Esophagus muscularis mucosa (tissue), 4 donors: ENCODE measurements at regions not wholly inside any gene's neighbourhood (a gene's known extent, or its start where the extent isn't known, plus 50 kb on each side); places are given as distances from the start of the nearest gene placed in this dataset.

Source experiments
- DNase-seq: peaks from one replicate; pipeline ENCODE4 v3.0.0-alpha.2; 2017; ENCODE audit errors: extremely low spot score
- H3K27ac ChIP-seq, 4 donors: fragments of 200-600 bp; sonication (generic); replicated peaks in 1 of 4; 1 replicate in 3 of 4; 2 replicates in 1 of 4; pipeline ENCODE4 v1.5.1; 2016 to 2019; ENCODE audit warnings: mild to moderate bottlenecking in 1 of 4
- H3K27me3 ChIP-seq, 4 donors: fragments of 200-600 bp; sonication (generic); one replicate each; pipeline versions ENCODE4 v1.5.1 to v1.6.0; 2016 to 2019
- H3K36me3 ChIP-seq, 4 donors: fragments of 200-600 bp; sonication (generic); one replicate each; pipeline ENCODE4 v1.5.1; 2016 to 2019
- H3K4me1 ChIP-seq, 4 donors: fragments of 200-600 bp; sonication (generic); one replicate each; pipeline ENCODE4 v1.5.1; 2016 to 2019
- H3K4me3 ChIP-seq, 4 donors: fragments of 200-600 bp; sonication (generic); 1 replicate in 2 of 4; 2 replicates in 2 of 4; pipeline ENCODE4 v1.5.1; 2016 to 2019; ENCODE audit warnings: mild to moderate bottlenecking in 4 of 4, moderate library complexity in 1 of 4
- H3K9me3 ChIP-seq, 4 donors: fragments of 200-600 bp; sonication (generic); 1 replicate in 3 of 4; 2 replicates in 1 of 4; pipeline ENCODE4 v1.5.1; 2016 to 2019
- CTCF ChIP-seq, 3 experiments: fragments of 200-600 bp in 2 of 3; fragments of 450-650 bp in 1 of 3; sonication (generic) in 2 of 3; IDR thresholded peaks; one replicate each; pipeline ENCODE4 v1.5.1; 2017 to 2019; ENCODE audit warnings: antibody characterized with exemption in 3 of 3, mild to moderate bottlenecking in 2 of 3, moderate library complexity in 1 of 3
- EP300 ChIP-seq: sonication (generic); formaldehyde crosslinking; IDR thresholded peaks from one replicate; pipeline ENCODE4 v1.6.1; 2017; ENCODE audit warnings: antibody characterized with exemption
- POLR2A ChIP-seq: fragments of 450-650 bp; IDR thresholded peaks from one replicate; pipeline ENCODE4 v1.6.1; 2017; ENCODE audit warnings: antibody characterized with exemption, moderate library complexity, mild to moderate bottlenecking, low read depth
- POLR2AphosphoS5 ChIP-seq, 2 donors: sonication (generic); formaldehyde crosslinking; IDR thresholded peaks; one replicate each; pipeline ENCODE4 v1.6.1; 2017; ENCODE audit warnings: antibody characterized with exemption in 2 of 2
- WGBS: methylation state at CpG from one replicate; pipeline ENCODE4 v1.1.5; 2018; 5-methylcytosine and 5-hydroxymethylcytosine counted together
- intact Hi-C: fragments of 100-400 bp; cut with DNase I; formaldehyde crosslinking; loops from one replicate; pipeline ENCODE4 v1.15.1; 2023

GRCh38 chr12:25001311-25001710 is 52.4 kb upstream of the BCAT1 start:
- H3K9me3 ChIP-seq, result no peaks in the 10 kb centered on the region
- intact Hi-C loops, result no loop called here
- H3K27me3 ChIP-seq, result no peaks in the 10 kb centered on the region
- no peak overlapping the region for H3K27ac ChIP-seq
- no peaks in the 10 kb centered on the region for H3K36me3 ChIP-seq
- TF ChIP-seq POLR2AphosphoS5 (IDR thresholded peaks at IDR 0.05) (no peak), EP300 (no peak), CTCF (IDR thresholded peaks at IDR 0.05) (no peak), POLR2A (no peak)
- no peak for DNase-seq
- H3K4me1 ChIP-seq, result peaks cover 9 to 17% (median 13%) of the 10 kb centered on the region in 4 donors
- no peak overlapping the region for H3K4me3 ChIP-seq
- 63% methylated on average over 2 of the region's 2 CpGs for WGBS
